Transverse colon (tissue), 3 donors: ENCODE measurements at regions not wholly inside any gene's neighbourhood (a gene's known extent, or its start where the extent isn't known, plus 50 kb on each side); places are given as distances from the start of the nearest gene placed in this dataset.

Experiments used
- POLR2A ChIP-seq: fragments of 450-650 bp; IDR thresholded peaks from one replicate; pipeline ENCODE4 v1.6.1; 2016; ENCODE audit warnings: antibody characterized with exemption, mild to moderate bottlenecking, moderate library complexity
- POLR2AphosphoS5 ChIP-seq, 3 donors: sonication (generic); formaldehyde crosslinking; IDR thresholded peaks; one replicate each; pipeline ENCODE4 v1.6.1; 2016; ENCODE audit warnings: antibody characterized with exemption in 3 of 3

DNA sequence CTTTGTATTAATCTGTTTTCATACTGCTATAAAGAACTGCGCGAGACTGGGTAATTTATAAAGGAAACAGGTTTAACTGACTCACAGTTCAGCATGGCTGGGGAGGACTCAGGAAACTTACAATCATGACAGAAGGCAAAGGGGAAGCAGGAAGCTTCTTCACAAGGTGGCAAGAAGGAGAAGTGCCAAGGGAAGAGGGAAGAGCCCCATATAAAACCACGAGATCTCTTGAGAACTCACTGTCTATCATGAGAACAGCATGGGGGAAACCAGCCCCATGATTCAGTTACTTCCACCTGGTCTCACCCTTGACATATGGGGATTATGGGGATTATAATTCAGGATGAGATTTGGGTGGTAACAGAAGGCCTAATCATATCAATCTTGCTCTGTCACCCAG, 60.9 kb upstream of the CHD1 start:
- TF ChIP-seq POLR2A: no peak
- TF ChIP-seq POLR2AphosphoS5 (IDR thresholded peaks at IDR 0.05): no peak
